Fibroblast of upper back skin (primary cell): ENCODE measurements at regions not wholly inside any gene's neighbourhood (a gene's known extent, or its start where the extent isn't known, plus 50 kb on each side); places are given as distances from the start of the nearest gene placed in this dataset.
"Not testable (repeated sequence)": the region's sequence is repeated elsewhere in the genome, so short reads cannot be mapped to it uniquely, and the experiment has no call there.

ENCODE experiments used
- DNase-seq: peaks from one replicate; pipeline ENCODE4 v3.0.0-alpha.2; 2013

- DNase-seq, result not testable (repeated sequence)
Measured at GRCh38 chr10:46810222-46810621, 101.0 kb upstream of the PTPN20 start.

- not testable (repeated sequence) for DNase-seq
Measured at GRCh38 chr10:46816126-46816525, 95.1 kb upstream of the PTPN20 start.

- DNase-seq, result not testable (repeated sequence)
Measured at GRCh38 chr10:46840393-46841050, 70.7 kb upstream of the PTPN20 start.

GRCh38 chr10:46841051-46841593 is 70.1 kb upstream of the PTPN20 start:
- DNase-seq, result not testable (repeated sequence)

GRCh38 chr10:46845194-46845593 is 66.0 kb upstream of the PTPN20 start:
- DNase-seq, result not testable (repeated sequence)

GRCh38 chr10:46845640-46846039 is 65.6 kb upstream of the PTPN20 start:
- DNase-seq, result not testable (repeated sequence)

GRCh38 chr10:46860753-46861152 is 50.5 kb upstream of the PTPN20 start:
- not testable (repeated sequence) for DNase-seq
